B cell (primary cell): ENCODE measurements at regions not wholly inside any gene's neighbourhood (a gene's known extent, or its start where the extent isn't known, plus 50 kb on each side); places are given as distances from the start of the nearest gene placed in this dataset.

Experiments used
- ATAC-seq: fragments of 200-7000 bp; cut with Tn5 transposase; one replicate; pipeline ENCODE4 v1.10.0; 2021; ENCODE audit warnings: low read depth, mild to moderate bottlenecking, moderate number of reproducible peaks, moderate library complexity
- CTCF ChIA-PET: fragments of 350-600 bp; sonication (Branson Sonifier 250); formaldehyde crosslinking; loops from one replicate; lab custom pipeline; 2021; ENCODE audit warnings: antibody characterized with exemption, inconsistent platforms; lab: Charles Lee
- POLR2A ChIA-PET: fragments of 350-600 bp; sonication (Branson Sonifier 250); formaldehyde crosslinking; loops from one replicate; lab custom pipeline; 2021; ENCODE audit warnings: antibody characterized with exemption; lab: Charles Lee
- DNase-seq: peaks from one replicate; pipeline ENCODE4 v3.0.0; 2013
- H2AFZ ChIP-seq: 2 replicates; pipeline ENCODE4 v1.6.1; 2012; ENCODE audit warnings: mild to moderate bottlenecking, low read depth, low read length; ENCODE audit not compliant: insufficient read depth, poor library complexity, severe bottlenecking
- H3K27ac ChIP-seq, 2 donors: 1 replicate in 1 of 2; 2 replicates in 1 of 2; pipeline ENCODE4 v1.5.1; 2012 to 2013; ENCODE audit warnings: low read length in 2 of 2, mild to moderate bottlenecking in 2 of 2, moderate library complexity in 1 of 2
- H3K27me3 ChIP-seq, 4 experiments: fragments of 200-600 bp in 1 of 4; sonication (generic) in 1 of 4; replicated peaks in 1 of 4; 1 replicate in 2 of 4; 2 replicates in 2 of 4; pipeline versions ENCODE4 v1.6.1 to v1.7.0; 2013 to 2016; ENCODE audit warnings: low read length in 3 of 4, mild to moderate bottlenecking in 2 of 4, mixed read lengths in 1 of 4, moderate library complexity in 1 of 4; ENCODE audit not compliant: insufficient read depth in 4 of 4, control insufficient read depth in 3 of 4; ENCODE audit errors: control extremely low read depth in 1 of 4
- H3K36me3 ChIP-seq, 2 experiments: replicated peaks in 1 of 2; 1 replicate in 1 of 2; 2 replicates in 1 of 2; pipeline versions ENCODE4 v1.6.1 to v1.7.1; 2013; ENCODE audit warnings: low read length in 1 of 2; ENCODE audit not compliant: insufficient read depth in 2 of 2, control insufficient read depth in 1 of 2; ENCODE audit errors: control extremely low read depth in 1 of 2, extremely low read depth in 1 of 2
- H3K4me1 ChIP-seq, 2 donors: fragments of 200-600 bp in 1 of 2; sonication (generic) in 1 of 2; 1 replicate in 1 of 2; 2 replicates in 1 of 2; pipeline versions ENCODE4 v1.5.1 to v1.6.1; 2013 to 2017; ENCODE audit warnings: low read length in 2 of 2; ENCODE audit not compliant: control insufficient read depth in 2 of 2, insufficient read depth in 2 of 2
- H3K4me2 ChIP-seq: replicated peaks from 2 replicates; pipeline ENCODE3; 2012; ENCODE audit warnings: mild to moderate bottlenecking, low read depth, low read length; ENCODE audit not compliant: poor library complexity, severe bottlenecking
- H3K4me3 ChIP-seq, 5 experiments: fragments of 200-600 bp in 1 of 5; sonication (generic) in 1 of 5; 1 replicate in 3 of 5; 2 replicates in 2 of 5; pipeline versions ENCODE4 v1.5.1 to v1.7.0; 2011 to 2016; ENCODE audit warnings: low read length in 4 of 5, mild to moderate bottlenecking in 4 of 5, low read depth in 2 of 5, control low read depth in 1 of 5, moderate library complexity in 1 of 5; ENCODE audit not compliant: insufficient read depth in 1 of 5; ENCODE audit errors: control extremely low read depth in 1 of 5, extremely low read depth in 1 of 5
- H3K79me2 ChIP-seq: fragments of 200-600 bp; sonication (generic); one replicate; pipeline ENCODE4 v1.6.0; 2016; ENCODE audit warnings: low read length; ENCODE audit not compliant: control insufficient read depth, insufficient read depth
- H3K9ac ChIP-seq: fragments of 200-600 bp; sonication (generic); 2 replicates; pipeline ENCODE4 v1.6.1; 2017; ENCODE audit warnings: mild to moderate bottlenecking, low read length, moderate library complexity
- H3K9me3 ChIP-seq, 3 donors: one replicate each; pipeline versions ENCODE4 v1.6.1 to v1.7.1; 2013; ENCODE audit warnings: low read length in 2 of 3; ENCODE audit not compliant: control insufficient read depth in 2 of 3, insufficient read depth in 1 of 3; ENCODE audit errors: control extremely low read depth in 1 of 3
- H4K20me1 ChIP-seq: 2 replicates; pipeline ENCODE4 v1.6.0; 2012; ENCODE audit warnings: mild to moderate bottlenecking, low read length; ENCODE audit not compliant: insufficient read depth, control insufficient read depth, poor library complexity, severe bottlenecking
- H3K27ac Mint-ChIP-seq: one replicate; pipeline ENCODE4 v1.8.0; 2021; ENCODE audit warnings: mixed read lengths
- H3K27me3 Mint-ChIP-seq: one replicate; pipeline ENCODE4 v1.8.0; 2021; ENCODE audit warnings: mixed read lengths
- H3K4me1 Mint-ChIP-seq: one replicate; pipeline ENCODE4 v1.8.0; 2021; ENCODE audit warnings: mixed read lengths
- H3K4me3 Mint-ChIP-seq: one replicate; pipeline ENCODE4 v1.8.0; 2021; ENCODE audit warnings: mixed read lengths
- H3K9me3 Mint-ChIP-seq: one replicate; pipeline ENCODE4 v1.8.0; 2022; ENCODE audit warnings: mixed read lengths; ENCODE audit not compliant: insufficient read depth
- EZH2 ChIP-seq: IDR thresholded peaks from 2 replicates; pipeline ENCODE4 v1.6.1; 2012; ENCODE audit warnings: borderline replicate concordance, low read depth, mild to moderate bottlenecking, moderate library complexity, low read length; ENCODE audit not compliant: insufficient read depth, poor library complexity, severe bottlenecking
- WGBS: methylation state at CpG from one replicate; pipeline ENCODE4 v1.1.5; 2013; ENCODE audit warnings: missing lambda C conversion rate; ENCODE audit not compliant: insufficient coverage; 5-methylcytosine and 5-hydroxymethylcytosine counted together
- intact Hi-C: fragments of 100-400 bp; cut with micrococcal nuclease; formaldehyde crosslinking; loops from one replicate; pipeline ENCODE4 v1.10.0; 2022
- TF ChIP-seq, protein P1 (sequence below): fragments of 200-600 bp; IDR thresholded peaks from one replicate; pipeline ENCODE4 v1.8.0; 2022; ENCODE audit warnings: antibody characterized with exemption, mild to moderate bottlenecking

DNA sequence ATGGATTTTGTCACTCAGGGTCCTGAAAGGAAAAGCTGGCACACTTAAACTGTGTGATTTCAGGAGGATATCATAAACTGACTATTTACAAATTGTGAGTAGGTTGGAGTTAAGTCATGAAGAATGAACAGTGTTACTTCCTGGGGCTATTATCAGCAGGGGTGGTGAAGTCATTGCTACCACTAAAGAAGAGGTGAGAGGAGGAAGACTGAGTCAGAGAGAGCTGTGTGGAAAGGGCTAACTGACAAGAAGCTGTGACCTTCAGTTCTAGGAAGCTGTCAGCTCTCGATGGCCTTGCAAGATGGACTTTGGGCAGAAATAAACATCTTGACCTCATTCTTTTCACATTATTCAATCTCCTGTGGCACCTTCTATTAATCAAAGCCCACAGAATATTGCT is 72.3 kb upstream of the STARD4 start:
- Histone ChIP-seq H3K9me3 (no peaks in the 10 kb centered on the region), H3K27me3 (peaks cover 0 to 3% (median 0%) of the 10 kb centered on the region in 4 experiments), H4K20me1 (no peaks in the 10 kb centered on the region), H3K27ac (no peak overlapping the region), H3K79me2 (no peaks in the 10 kb centered on the region), H3K4me1 (no peaks in the 10 kb centered on the region), H3K4me3 (no peak overlapping the region), H2AFZ (no peak overlapping the region), H3K4me2 (no peak overlapping the region), H3K9ac (no peak overlapping the region), H3K36me3 (no peaks in the 10 kb centered on the region)
- DNase-seq (no peak), ATAC-seq (no peak)
- Mint-ChIP-seq H3K4me1 (no peaks in the 10 kb centered on the region), H3K27ac (no peak overlapping the region), H3K9me3 (no peaks in the 10 kb centered on the region), H3K4me3 (no peak overlapping the region), H3K27me3 (peaks cover 17% of the 10 kb centered on the region)
- ChIA-PET POLR2A (no interaction called here), CTCF (interaction anchor here (1.2 kb wide), 1 partner anchor 32 kb away, joined by 4 read pairs; no protein-coding TSS in a partner anchor)
- intact Hi-C loops, result no loop called here
- TF ChIP-seq, protein P1, sequence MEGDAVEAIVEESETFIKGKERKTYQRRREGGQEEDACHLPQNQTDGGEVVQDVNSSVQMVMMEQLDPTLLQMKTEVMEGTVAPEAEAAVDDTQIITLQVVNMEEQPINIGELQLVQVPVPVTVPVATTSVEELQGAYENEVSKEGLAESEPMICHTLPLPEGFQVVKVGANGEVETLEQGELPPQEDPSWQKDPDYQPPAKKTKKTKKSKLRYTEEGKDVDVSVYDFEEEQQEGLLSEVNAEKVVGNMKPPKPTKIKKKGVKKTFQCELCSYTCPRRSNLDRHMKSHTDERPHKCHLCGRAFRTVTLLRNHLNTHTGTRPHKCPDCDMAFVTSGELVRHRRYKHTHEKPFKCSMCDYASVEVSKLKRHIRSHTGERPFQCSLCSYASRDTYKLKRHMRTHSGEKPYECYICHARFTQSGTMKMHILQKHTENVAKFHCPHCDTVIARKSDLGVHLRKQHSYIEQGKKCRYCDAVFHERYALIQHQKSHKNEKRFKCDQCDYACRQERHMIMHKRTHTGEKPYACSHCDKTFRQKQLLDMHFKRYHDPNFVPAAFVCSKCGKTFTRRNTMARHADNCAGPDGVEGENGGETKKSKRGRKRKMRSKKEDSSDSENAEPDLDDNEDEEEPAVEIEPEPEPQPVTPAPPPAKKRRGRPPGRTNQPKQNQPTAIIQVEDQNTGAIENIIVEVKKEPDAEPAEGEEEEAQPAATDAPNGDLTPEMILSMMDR, result no peak
- no peak for TF ChIP-seq EZH2
- WGBS, result no CpG with 5 or more reads among the region's 1 CpG

DNA sequence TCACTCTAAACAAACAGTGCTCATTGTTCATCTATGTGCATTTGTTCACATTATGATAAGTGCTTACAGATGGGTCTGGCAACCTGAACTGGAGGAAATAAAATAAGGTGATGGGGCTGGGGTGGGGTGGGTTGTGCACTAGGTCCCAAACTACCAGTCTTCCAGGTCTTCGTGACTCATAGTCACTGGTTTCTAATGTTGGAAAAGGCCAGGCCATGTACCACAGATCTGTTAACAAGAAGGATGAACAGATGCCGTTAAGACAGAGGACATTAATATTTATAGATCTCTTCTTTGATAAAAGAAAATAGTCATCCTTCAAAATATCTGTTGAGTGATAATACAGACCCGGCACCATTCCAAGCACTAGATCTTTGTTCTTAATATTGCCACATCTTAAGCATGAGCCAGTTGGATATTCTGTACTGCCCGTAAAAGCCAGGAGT is 71.4 kb upstream of the STARD4 start:
- Histone ChIP-seq H2AFZ (no peak overlapping the region), H3K4me2 (no peak overlapping the region), H3K27me3 (peaks cover 0 to 3% (median 0%) of the 10 kb centered on the region in 4 experiments), H3K9ac (no peak overlapping the region), H4K20me1 (no peaks in the 10 kb centered on the region), H3K79me2 (no peaks in the 10 kb centered on the region), H3K9me3 (no peaks in the 10 kb centered on the region), H3K4me3 (no peak overlapping the region), H3K36me3 (no peaks in the 10 kb centered on the region), H3K4me1 (no peaks in the 10 kb centered on the region), H3K27ac (no peak overlapping the region)
- H3K4me1 Mint-ChIP-seq, result no peaks in the 10 kb centered on the region
- CTCF ChIA-PET, result no interaction called here
- 88% methylated on average over 3 of the region's 4 CpGs for WGBS
- DNase-seq, result no peak
- no peak for TF ChIP-seq EZH2
- TF ChIP-seq, protein P1, result no peak
- no peaks in the 10 kb centered on the region for H3K9me3 Mint-ChIP-seq
- intact Hi-C loops, result no loop called here
- no peak for ATAC-seq
- no peak overlapping the region for H3K27ac Mint-ChIP-seq
- POLR2A ChIA-PET, result no interaction called here
- H3K27me3 Mint-ChIP-seq, result peaks cover 18% of the 10 kb centered on the region
- H3K4me3 Mint-ChIP-seq, result no peak overlapping the region
